OCI-LY3 (cell line): ENCODE measurements at regions not wholly inside any gene's neighbourhood (a gene's known extent, or its start where the extent isn't known, plus 50 kb on each side); places are given as distances from the start of the nearest gene placed in this dataset.

Experiments used
- CTCF ChIP-seq: fragments of 200-600, 300-600 bp; sonication (generic); IDR thresholded peaks from 2 replicates; pipeline ENCODE4 v1.5.1; 2014; ENCODE audit warnings: antibody characterized with exemption, low read length, low read depth
- EZH2phosphoT487 ChIP-seq: fragments of 200-600 bp; shearing (Covaris generic); IDR thresholded peaks from 2 replicates; pipeline ENCODE4 v1.6.1; 2018; ENCODE audit warnings: antibody characterized with exemption, mixed run types, low read depth

GRCh38 chr4:34709564-34709963 is 1534.8 kb downstream of the ARAP2 start:
- no peak for TF ChIP-seq CTCF
- TF ChIP-seq EZH2phosphoT487 = no peak
